Astrocyte (in vitro differentiated cells and primary cell): ENCODE measurements at regions not wholly inside any gene's neighbourhood (a gene's known extent, or its start where the extent isn't known, plus 50 kb on each side); places are given as distances from the start of the nearest gene placed in this dataset.

Source experiments
- DNase-seq: peaks from one replicate; pipeline ENCODE4 v3.0.0-alpha.2; 2010; ENCODE audit warnings: low read depth
- FAIRE-seq: peaks from 2 replicates; lab custom pipeline; 2011; peaks lifted over from hg19 to GRCh38; lab: Jason Lieb, UNC
- H2AFZ ChIP-seq: 2 replicates; pipeline ENCODE4 v1.6.0; 2012; ENCODE audit warnings: low read depth, low read length, inconsistent platforms
- H3K27ac ChIP-seq: 2 replicates; pipeline ENCODE4 v1.5.1; 2011; ENCODE audit warnings: low read depth, low read length, inconsistent platforms
- H3K27me3 ChIP-seq: 2 replicates; pipeline ENCODE4 v1.6.0; 2011; ENCODE audit warnings: low read length, inconsistent platforms; ENCODE audit not compliant: insufficient read depth
- H3K36me3 ChIP-seq: 2 replicates; pipeline ENCODE4 v1.5.1; 2011; ENCODE audit warnings: low read length, inconsistent platforms; ENCODE audit not compliant: insufficient read depth
- H3K4me1 ChIP-seq: 2 replicates; pipeline ENCODE4 v1.5.1; 2011; ENCODE audit warnings: low read length, inconsistent platforms; ENCODE audit not compliant: insufficient read depth
- H3K4me2 ChIP-seq: 2 replicates; pipeline ENCODE4 v1.6.0; 2012; ENCODE audit warnings: low read length, inconsistent platforms
- H3K4me3 ChIP-seq: 2 replicates; pipeline ENCODE4 v1.5.1; 2011; ENCODE audit warnings: low read depth, mild to moderate bottlenecking, low read length, inconsistent platforms; ENCODE audit not compliant: insufficient read depth
- H3K79me2 ChIP-seq: 2 replicates; pipeline ENCODE4 v1.6.0; 2012; ENCODE audit warnings: mild to moderate bottlenecking, low read length, inconsistent platforms; ENCODE audit not compliant: insufficient read depth
- H3K9ac ChIP-seq: 2 replicates; pipeline ENCODE4 v1.6.0; 2012; ENCODE audit warnings: mild to moderate bottlenecking, low read length, inconsistent platforms
- H3K9me3 ChIP-seq: 2 replicates; pipeline ENCODE4 v1.5.1; 2012; ENCODE audit warnings: low read depth, mild to moderate bottlenecking, low read length, inconsistent platforms; ENCODE audit not compliant: insufficient read depth
- H4K20me1 ChIP-seq: 2 replicates; pipeline ENCODE4 v1.6.0; 2012; ENCODE audit warnings: low read length, inconsistent platforms; ENCODE audit not compliant: insufficient read depth
- H3K27ac Mint-ChIP-seq: one replicate; pipeline ENCODE4 v1.8.0; 2021; ENCODE audit warnings: mild to moderate bottlenecking, mixed read lengths; ENCODE audit not compliant: unreplicated experiment
- H3K27me3 Mint-ChIP-seq: one replicate; pipeline ENCODE4 v1.8.0; 2021; ENCODE audit warnings: low read depth, mixed read lengths; ENCODE audit not compliant: unreplicated experiment
- H3K36me3 Mint-ChIP-seq: one replicate; pipeline ENCODE4 v1.8.0; 2021; ENCODE audit warnings: low read depth, mixed read lengths; ENCODE audit not compliant: unreplicated experiment
- H3K4me1 Mint-ChIP-seq: one replicate; pipeline ENCODE4 v1.8.0; 2021; ENCODE audit warnings: low read depth, mixed read lengths; ENCODE audit not compliant: unreplicated experiment
- H3K4me3 Mint-ChIP-seq: one replicate; pipeline ENCODE4 v1.8.0; 2021; ENCODE audit warnings: mild to moderate bottlenecking, moderate library complexity, mixed read lengths; ENCODE audit not compliant: unreplicated experiment
- H3K9me3 Mint-ChIP-seq: one replicate; pipeline ENCODE4 v1.8.0; 2021; ENCODE audit warnings: mild to moderate bottlenecking, mixed read lengths; ENCODE audit not compliant: unreplicated experiment
- CTCF ChIP-seq: IDR thresholded peaks from 2 replicates; pipeline ENCODE4 v1.5.1; 2011; ENCODE audit warnings: low read depth, mild to moderate bottlenecking, inconsistent platforms, low read length, moderate library complexity; ENCODE audit not compliant: insufficient read depth
- EZH2 ChIP-seq: IDR thresholded peaks from 2 replicates; pipeline ENCODE4 v1.6.1; 2012; ENCODE audit warnings: mild to moderate bottlenecking, low read length, inconsistent platforms; ENCODE audit not compliant: insufficient read depth

- peaks cover 5% of the 10 kb centered on the region for H3K4me1 Mint-ChIP-seq
- no peak overlapping the region for H2AFZ ChIP-seq
These were observed 285.4 kb upstream of the UMPS start for GRCh38 chr3:124444896-124445295.

GRCh38 chr3:124447845-124448244 lies 282.4 kb upstream of the UMPS start:
- DNase-seq: no peak
- Mint-ChIP-seq H3K27ac (no peak overlapping the region), H3K4me1 (no peaks in the 10 kb centered on the region), H3K4me3 (no peak overlapping the region), H3K9me3 (no peaks in the 10 kb centered on the region), H3K36me3 (peaks cover 21% of the 10 kb centered on the region), H3K27me3 (no peaks in the 10 kb centered on the region)
- Histone ChIP-seq H3K4me3 (no peak overlapping the region), H4K20me1 (no peaks in the 10 kb centered on the region), H2AFZ (no peak overlapping the region), H3K36me3 (no peaks in the 10 kb centered on the region), H3K9me3 (no peaks in the 10 kb centered on the region), H3K4me1 (no peaks in the 10 kb centered on the region), H3K27me3 (no peaks in the 10 kb centered on the region), H3K9ac (no peak overlapping the region), H3K27ac (no peak overlapping the region), H3K4me2 (no peak overlapping the region), H3K79me2 (no peaks in the 10 kb centered on the region)
- FAIRE-seq: no peak
- TF ChIP-seq EZH2 (no peak), CTCF (no peak)

More at GRCh38 chr3:124444896-124445295, 285.4 kb upstream of the UMPS start:
- Mint-ChIP-seq H3K9me3 (no peaks in the 10 kb centered on the region), H3K4me3 (no peak overlapping the region), H3K27me3 (no peaks in the 10 kb centered on the region), H3K27ac (no peak overlapping the region), H3K36me3 (peaks cover 9% of the 10 kb centered on the region)
- no peak for FAIRE-seq
- no peaks in the 10 kb centered on the region for H3K79me2 ChIP-seq
- no peaks in the 10 kb centered on the region for H3K4me1 ChIP-seq
- no peaks in the 10 kb centered on the region for H3K27me3 ChIP-seq
- TF ChIP-seq CTCF: no peak
- no peak for TF ChIP-seq EZH2
- no peak overlapping the region for H3K9ac ChIP-seq
- no peak overlapping the region for H3K4me3 ChIP-seq
- no peaks in the 10 kb centered on the region for H3K36me3 ChIP-seq
- H3K4me2 ChIP-seq: no peak overlapping the region
- H3K9me3 ChIP-seq: no peaks in the 10 kb centered on the region
- H4K20me1 ChIP-seq: no peaks in the 10 kb centered on the region
- no peak for DNase-seq
- no peak overlapping the region for H3K27ac ChIP-seq

- Mint-ChIP-seq H3K27me3 (no peaks in the 10 kb centered on the region), H3K4me1 (no peaks in the 10 kb centered on the region), H3K36me3 (peaks cover 23% of the 10 kb centered on the region), H3K9me3 (no peaks in the 10 kb centered on the region), H3K4me3 (no peak overlapping the region), H3K27ac (no peak overlapping the region)
- Histone ChIP-seq H3K27me3 (no peaks in the 10 kb centered on the region), H3K4me1 (no peaks in the 10 kb centered on the region), H3K4me2 (no peak overlapping the region), H3K4me3 (no peak overlapping the region), H3K36me3 (no peaks in the 10 kb centered on the region), H3K27ac (no peak overlapping the region), H2AFZ (no peak overlapping the region), H3K9me3 (no peaks in the 10 kb centered on the region), H3K79me2 (no peaks in the 10 kb centered on the region), H3K9ac (no peak overlapping the region), H4K20me1 (no peaks in the 10 kb centered on the region)
- no peak for FAIRE-seq
- DNase-seq: no peak
- TF ChIP-seq EZH2 (no peak), CTCF (no peak)
These were observed 281.3 kb upstream of the UMPS start for GRCh38 chr3:124448954-124449353.
